Ammon's horn (tissue), 1 donor: ENCODE measurements at regions not wholly inside any gene's neighbourhood (a gene's known extent, or its start where the extent isn't known, plus 50 kb on each side); places are given as distances from the start of the nearest gene placed in this dataset.
"Not testable (repeated sequence)": the region's sequence is repeated elsewhere in the genome, so short reads cannot be mapped to it uniquely, and the experiment has no call there.

Experiments used
- DNase-seq: peaks from one replicate; pipeline ENCODE4 v3.0.0-alpha.2; 2016; ENCODE audit warnings: low spot score

GRCh38 chr2:236632295-236633218, 62.9 kb downstream of the ACKR3 start:
- DNase-seq, result no peak

GRCh38 chr2:236633219-236633570, 63.6 kb downstream of the ACKR3 start:
- DNase-seq, result no peak

GRCh38 chr2:236633775-236634560, 64.3 kb downstream of the ACKR3 start:
- DNase-seq, result no peak

GRCh38 chr2:236636261-236636660, 66.6 kb downstream of the ACKR3 start:
- no peak for DNase-seq

GRCh38 chr2:236636714-236637470, 67.3 kb downstream of the ACKR3 start:
- no peak for DNase-seq

- DNase-seq, result no peak
Measured at GRCh38 chr2:236637686-236638569, 68.3 kb downstream of the ACKR3 start.

GRCh38 chr2:236638707-236639106, 69.1 kb downstream of the ACKR3 start:
- no peak for DNase-seq

GRCh38 chr2:236639461-236640235, 70.0 kb downstream of the ACKR3 start:
- DNase-seq, result no peak

GRCh38 chr2:236641051-236641726, 71.6 kb downstream of the ACKR3 start:
- no peak for DNase-seq

- DNase-seq, result no peak
Measured at GRCh38 chr2:236642125-236642524, 72.5 kb downstream of the ACKR3 start.

GRCh38 chr2:236642584-236643291, 73.1 kb downstream of the ACKR3 start:
- no peak for DNase-seq

GRCh38 chr2:236643480-236643879, 73.9 kb downstream of the ACKR3 start:
- DNase-seq, result no peak

GRCh38 chr2:236644067-236644466, 74.4 kb downstream of the ACKR3 start:
- DNase-seq, result no peak

GRCh38 chr2:236644502-236644911, 74.9 kb downstream of the ACKR3 start:
- no peak for DNase-seq

GRCh38 chr2:236645141-236645540, 75.5 kb downstream of the ACKR3 start:
- DNase-seq, result not testable (repeated sequence)

GRCh38 chr2:236646441-236646840, 76.8 kb downstream of the ACKR3 start:
- no peak for DNase-seq

- DNase-seq, result no peak
Measured at GRCh38 chr2:236646871-236647270, 77.2 kb downstream of the ACKR3 start.

GRCh38 chr2:236647621-236648020, 78.0 kb downstream of the ACKR3 start:
- no peak for DNase-seq

GRCh38 chr2:236653863-236654262, 84.2 kb downstream of the ACKR3 start:
- no peak for DNase-seq
